Osteocyte (in vitro differentiated cells): ENCODE measurements at regions not wholly inside any gene's neighbourhood (a gene's known extent, or its start where the extent isn't known, plus 50 kb on each side); places are given as distances from the start of the nearest gene placed in this dataset.

ENCODE experiments used
- DNase-seq: peaks from one replicate; pipeline ENCODE4 v3.0.0; 2021; ENCODE audit warnings: mixed read lengths; ENCODE audit not compliant: unreplicated experiment; ENCODE audit errors: extremely low spot score
- H3K27ac Mint-ChIP-seq: one replicate; pipeline ENCODE4 v1.8.0; 2021; ENCODE audit warnings: mild to moderate bottlenecking, mixed read lengths; ENCODE audit not compliant: unreplicated experiment
- H3K27me3 Mint-ChIP-seq: one replicate; pipeline ENCODE4 v1.8.0; 2021; ENCODE audit warnings: mixed read lengths; ENCODE audit not compliant: unreplicated experiment
- H3K36me3 Mint-ChIP-seq: one replicate; pipeline ENCODE4 v1.8.0; 2021; ENCODE audit warnings: mixed read lengths; ENCODE audit not compliant: unreplicated experiment
- H3K4me1 Mint-ChIP-seq: one replicate; pipeline ENCODE4 v1.8.0; 2021; ENCODE audit warnings: mixed read lengths; ENCODE audit not compliant: unreplicated experiment
- H3K4me3 Mint-ChIP-seq: one replicate; pipeline ENCODE4 v1.8.0; 2021; ENCODE audit warnings: mild to moderate bottlenecking, moderate library complexity, mixed read lengths; ENCODE audit not compliant: unreplicated experiment
- H3K9me3 Mint-ChIP-seq: one replicate; pipeline ENCODE4 v1.8.0; 2021; ENCODE audit warnings: mixed read lengths; ENCODE audit not compliant: unreplicated experiment
- CTCF ChIP-seq: fragments of 200-600 bp; sonication (generic); IDR thresholded peaks from 2 replicates; pipeline ENCODE4 v1.5.0; 2021; ENCODE audit warnings: antibody characterized with exemption, mild to moderate bottlenecking, moderate library complexity

DNA sequence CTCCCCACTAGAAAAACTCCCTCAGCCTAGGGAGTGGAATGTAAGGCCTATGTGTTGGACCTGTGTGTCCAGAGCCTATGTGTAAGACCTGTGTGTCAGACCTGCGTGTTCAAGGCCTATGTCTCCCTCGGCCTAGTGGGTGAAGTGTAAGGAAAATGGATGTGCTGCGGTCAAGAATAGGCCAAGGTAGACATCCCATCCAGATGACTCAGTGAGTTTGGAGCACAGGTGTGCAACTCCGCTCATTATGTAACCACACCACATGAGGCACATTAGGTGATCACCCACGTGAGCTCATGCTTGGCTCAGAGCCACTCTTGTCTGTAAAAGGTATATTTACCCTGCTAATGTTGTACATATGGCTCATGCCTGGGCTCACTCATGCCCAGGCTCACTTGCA lies 565.3 kb upstream of the CRIM1 start:
- H3K27ac Mint-ChIP-seq: no peak overlapping the region
- no peak for TF ChIP-seq CTCF
- peaks cover 15% of the 10 kb centered on the region for H3K27me3 Mint-ChIP-seq

GRCh38 chr2:35788543-35788942 lies 567.0 kb upstream of the CRIM1 start:
- Mint-ChIP-seq H3K36me3 (no peaks in the 10 kb centered on the region), H3K4me3 (no peak overlapping the region), H3K27ac (no peak overlapping the region), H3K9me3 (peaks cover 5% of the 10 kb centered on the region), H3K4me1 (no peaks in the 10 kb centered on the region), H3K27me3 (peaks cover 10% of the 10 kb centered on the region)
- DNase-seq: no peak
- no peak for TF ChIP-seq CTCF

More for the DNA sequence above, 565.3 kb upstream of the CRIM1 start:
- Mint-ChIP-seq H3K4me3 (no peak overlapping the region), H3K4me1 (no peaks in the 10 kb centered on the region), H3K36me3 (no peaks in the 10 kb centered on the region), H3K9me3 (peaks cover 5% of the 10 kb centered on the region)
- DNase-seq: no peak

DNA sequence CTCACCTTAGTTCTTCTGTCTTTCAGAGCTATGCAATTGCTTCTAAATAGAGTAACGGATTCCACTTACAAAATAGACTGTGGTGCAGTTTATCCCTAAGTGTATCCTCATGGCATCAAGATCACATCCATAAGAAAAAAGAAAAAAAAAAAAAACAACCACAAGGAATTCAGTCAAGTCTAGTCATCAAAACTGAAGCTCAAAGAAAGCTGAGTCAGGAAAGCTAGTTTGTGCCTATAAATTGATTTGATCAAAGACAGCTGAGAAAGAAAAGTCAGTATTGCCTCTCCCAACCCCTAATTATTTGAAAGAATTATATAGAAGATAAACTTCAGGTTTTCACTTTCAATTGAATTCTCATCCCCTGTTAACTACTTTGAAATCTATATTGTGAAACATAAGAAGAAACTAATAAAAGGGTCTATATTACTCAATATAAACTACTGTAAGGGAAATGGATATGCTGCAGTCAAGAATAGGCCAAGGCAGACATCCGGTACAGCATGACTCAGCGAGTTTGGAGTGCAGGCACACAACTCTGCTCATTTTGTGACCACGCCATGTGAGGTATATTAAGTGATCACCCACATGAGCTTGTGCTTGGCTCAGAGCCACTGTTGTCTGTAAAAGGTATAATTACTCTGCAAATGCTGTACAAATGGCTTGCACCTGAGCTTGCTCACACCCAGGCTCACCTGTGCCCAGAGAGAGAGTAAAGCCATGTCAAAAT lies 568.1 kb upstream of the CRIM1 start:
- TF ChIP-seq CTCF: no peak
- peaks cover 5% of the 10 kb centered on the region for H3K9me3 Mint-ChIP-seq
- DNase-seq: no peak
- H3K4me3 Mint-ChIP-seq: no peak overlapping the region
- peaks cover 9% of the 10 kb centered on the region for H3K27me3 Mint-ChIP-seq
- H3K4me1 Mint-ChIP-seq: no peaks in the 10 kb centered on the region
- H3K36me3 Mint-ChIP-seq: no peaks in the 10 kb centered on the region
- no peak overlapping the region for H3K27ac Mint-ChIP-seq

DNA sequence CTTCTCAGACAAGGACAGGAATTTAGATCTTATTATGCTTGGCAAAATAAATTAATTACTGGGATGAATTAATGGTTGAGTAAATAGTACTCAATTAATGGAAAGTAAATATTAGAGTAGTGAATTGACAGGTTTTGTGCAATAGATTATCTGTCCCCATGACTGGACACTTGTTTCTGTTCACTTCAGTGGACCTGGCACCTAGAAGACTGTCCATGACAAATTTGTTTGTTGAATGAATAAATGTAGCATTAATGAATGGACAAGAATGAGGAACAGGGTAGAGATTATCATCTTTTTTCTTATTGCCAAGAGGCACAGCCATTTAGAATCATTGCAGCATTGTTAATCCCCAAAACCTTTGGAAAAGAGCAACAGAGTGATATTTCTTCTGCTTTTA lies 570.0 kb upstream of the CRIM1 start:
- Mint-ChIP-seq H3K4me1 (no peaks in the 10 kb centered on the region), H3K27ac (no peak overlapping the region), H3K4me3 (no peak overlapping the region), H3K27me3 (peaks cover 4% of the 10 kb centered on the region), H3K36me3 (no peaks in the 10 kb centered on the region), H3K9me3 (peaks cover 5% of the 10 kb centered on the region)
- no peak for DNase-seq
- no peak for TF ChIP-seq CTCF

- no peak for DNase-seq
- H3K4me1 Mint-ChIP-seq: no peaks in the 10 kb centered on the region
- H3K27ac Mint-ChIP-seq: no peak overlapping the region
- peaks cover 6% of the 10 kb centered on the region for H3K27me3 Mint-ChIP-seq
- peaks cover 9% of the 10 kb centered on the region for H3K9me3 Mint-ChIP-seq
- TF ChIP-seq CTCF: no peak
- H3K4me3 Mint-ChIP-seq: no peak overlapping the region
- no peaks in the 10 kb centered on the region for H3K36me3 Mint-ChIP-seq
Observed at GRCh38 chr2:35784777-35785176, 570.8 kb upstream of the CRIM1 start.
